HG02642 (cell line): ENCODE measurements at regions not wholly inside any gene's neighbourhood (a gene's known extent, or its start where the extent isn't known, plus 50 kb on each side); places are given as distances from the start of the nearest gene placed in this dataset.

Source experiments
- ATAC-seq: cut with Tn5 transposase; IDR thresholded peaks from one replicate; pipeline ENCODE4 v1.9.1; 2021; ENCODE audit warnings: mild to moderate bottlenecking; ENCODE audit not compliant: unreplicated experiment, poor library complexity

DNA sequence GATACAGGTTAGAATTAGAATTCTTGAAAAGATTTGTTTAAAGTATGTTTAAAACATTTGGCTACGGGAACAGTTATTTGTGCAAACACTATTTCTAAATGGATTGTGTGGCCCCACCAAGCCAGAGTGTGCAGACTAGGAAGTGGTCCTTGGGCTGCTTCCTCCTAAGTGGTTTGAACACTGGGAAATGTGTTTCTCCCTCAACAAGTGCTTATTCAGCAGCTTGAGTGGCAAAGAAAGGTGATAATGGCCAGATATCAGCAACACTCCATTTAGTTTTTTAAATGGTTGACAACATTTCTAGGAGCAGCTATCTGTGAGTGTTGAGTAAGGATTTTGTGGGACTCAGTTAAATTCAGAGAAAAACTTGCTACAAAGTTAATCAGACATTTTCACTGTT, 141.4 kb upstream of the LNX1 start:
- ATAC-seq: no peak

DNA sequence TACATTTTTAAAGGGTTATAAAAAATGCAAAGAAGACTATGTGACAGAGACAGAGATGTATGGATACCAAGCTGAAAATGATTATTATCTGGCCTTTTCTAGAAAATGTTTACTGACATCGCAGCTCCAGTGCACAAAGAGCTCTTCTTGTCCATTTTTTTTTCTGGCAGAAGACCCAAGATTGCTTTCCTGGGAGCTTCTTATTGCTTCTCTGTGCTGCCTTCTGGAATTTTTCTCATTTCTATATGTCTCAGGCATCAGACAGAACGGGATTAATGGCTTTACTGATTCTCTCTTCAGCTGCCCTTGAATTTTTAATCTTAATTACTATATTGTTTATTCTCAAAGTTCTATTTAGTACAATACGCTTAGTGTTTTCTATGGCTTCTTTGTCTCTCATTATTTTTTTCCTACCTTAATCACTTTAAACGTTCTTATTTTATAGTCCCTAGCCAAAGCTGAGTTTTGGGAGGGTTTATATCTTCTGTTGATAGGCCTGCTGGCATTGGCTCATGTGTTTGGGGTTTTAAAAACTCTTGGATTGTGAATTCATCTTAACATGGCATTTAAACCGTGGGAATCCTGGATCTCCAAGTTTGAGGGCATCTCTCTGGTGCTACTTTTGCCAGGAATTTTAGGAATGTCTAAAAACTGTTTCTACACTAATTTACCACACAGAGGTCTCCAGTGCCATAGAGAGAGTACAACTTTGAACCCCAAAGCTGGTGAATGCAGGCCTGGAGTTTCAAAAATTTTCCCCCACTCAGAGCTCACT, 138.9 kb upstream of the LNX1 start:
- ATAC-seq: no peak

DNA sequence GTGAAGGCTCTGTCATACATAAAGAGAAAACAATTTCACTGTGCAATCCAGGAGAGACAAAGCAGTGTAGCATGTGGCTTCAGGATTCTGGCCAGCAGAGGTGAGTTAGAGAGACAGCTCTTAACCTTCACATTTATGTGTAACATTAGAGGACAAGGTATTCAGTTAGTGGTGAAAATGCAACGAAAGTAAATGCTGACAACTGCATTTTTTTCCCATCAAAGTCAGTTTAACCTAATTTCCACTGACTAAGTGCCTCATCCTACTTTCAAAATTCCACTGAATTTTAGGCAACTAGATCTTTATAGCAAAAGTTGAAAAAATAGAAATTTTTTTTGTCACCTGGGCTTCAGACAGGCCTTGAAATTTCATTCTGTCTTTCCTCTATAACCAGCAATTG, 130.8 kb upstream of the LNX1 start:
- ATAC-seq: no peak

DNA sequence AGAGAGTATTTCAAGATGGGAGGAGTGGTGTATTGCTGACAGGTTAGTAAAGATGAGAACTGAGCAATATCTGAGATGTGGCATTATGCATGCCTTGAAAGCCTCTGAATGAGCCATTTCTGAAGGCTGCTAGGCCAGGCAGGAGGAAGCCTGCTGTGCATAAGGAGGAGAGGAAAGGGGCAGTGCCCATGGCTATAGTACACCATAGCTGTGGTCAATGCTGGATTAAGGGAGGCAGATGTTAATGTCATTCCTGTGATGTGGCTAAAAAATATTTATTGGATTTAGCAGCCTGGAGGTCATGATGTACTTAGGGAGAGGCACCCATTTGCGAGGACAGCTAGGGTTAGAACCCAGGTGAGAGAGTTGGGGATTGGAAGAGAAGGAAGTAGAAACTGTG, 130.0 kb upstream of the LNX1 start:
- no peak for ATAC-seq

DNA sequence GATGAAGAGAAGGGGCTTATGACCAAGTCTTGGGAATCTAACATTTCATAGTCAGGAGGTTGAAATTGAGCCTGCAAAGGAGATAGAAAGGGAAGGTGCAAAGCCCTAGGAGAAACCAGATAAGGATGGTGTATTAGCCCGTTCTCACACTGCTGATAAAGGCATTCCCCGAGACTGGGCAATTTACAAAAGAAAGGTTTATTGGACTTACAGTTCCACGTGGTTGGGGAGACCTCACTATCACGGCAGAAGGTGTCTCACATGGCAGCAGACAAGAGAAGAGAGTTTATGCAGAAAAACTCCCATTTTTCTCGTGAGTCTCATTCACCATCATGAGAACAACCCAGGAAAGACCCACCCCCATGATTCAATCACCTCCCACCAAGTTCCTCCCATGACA, 129.5 kb upstream of the LNX1 start:
- ATAC-seq: no peak

DNA sequence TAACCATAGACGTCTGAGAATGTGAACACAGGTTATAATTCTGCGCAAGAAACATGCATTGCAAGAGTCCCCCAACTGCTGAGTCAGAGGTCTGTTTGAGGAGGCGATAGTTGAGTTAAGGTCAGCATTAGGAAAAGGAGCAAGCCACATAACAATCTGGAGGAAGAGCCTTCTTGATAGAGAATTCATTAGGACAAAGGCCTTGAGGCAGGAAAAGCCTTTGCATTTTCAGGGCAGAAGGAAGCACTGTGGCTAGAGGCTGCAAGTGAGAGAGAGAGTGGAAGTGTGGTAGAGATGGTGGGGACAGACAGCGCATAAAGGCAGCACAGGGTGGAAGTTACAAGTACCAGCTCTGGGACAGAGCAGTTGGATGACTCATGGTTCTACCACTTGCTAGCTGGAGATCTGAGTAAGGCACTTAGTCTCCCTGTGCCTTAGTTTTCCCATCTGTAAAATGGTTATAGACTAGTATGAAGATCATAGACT, 125.8 kb upstream of the LNX1 start:
- ATAC-seq: no peak

DNA sequence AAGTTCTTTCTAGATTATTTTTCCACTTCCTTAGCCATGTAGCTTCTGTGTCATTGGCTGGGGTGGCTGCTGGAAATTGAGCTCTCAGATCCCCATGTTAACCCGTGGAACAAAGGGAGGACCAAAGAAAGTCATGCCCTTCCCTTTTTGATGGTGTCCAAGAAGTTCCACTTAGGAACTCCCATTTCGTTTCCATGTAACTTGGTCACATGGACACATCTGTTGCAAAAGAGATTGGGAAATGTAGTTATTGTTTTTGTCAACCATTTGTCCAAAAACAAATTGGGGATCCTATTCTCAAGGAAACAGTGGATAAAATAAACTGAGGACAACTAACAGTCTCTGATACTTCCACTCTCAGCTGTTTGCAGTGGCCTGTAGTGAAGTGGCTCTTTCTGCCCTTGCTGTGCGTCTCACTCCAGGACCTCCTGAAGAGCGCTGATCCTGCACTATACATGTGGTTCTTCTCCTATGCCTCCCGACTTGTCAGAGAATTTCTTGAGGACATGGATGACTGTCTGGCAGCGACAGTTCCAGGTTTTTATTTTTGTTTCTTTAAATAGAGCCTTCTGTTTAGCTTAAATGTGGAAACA, 125.3 kb upstream of the LNX1 start:
- ATAC-seq: no peak

DNA sequence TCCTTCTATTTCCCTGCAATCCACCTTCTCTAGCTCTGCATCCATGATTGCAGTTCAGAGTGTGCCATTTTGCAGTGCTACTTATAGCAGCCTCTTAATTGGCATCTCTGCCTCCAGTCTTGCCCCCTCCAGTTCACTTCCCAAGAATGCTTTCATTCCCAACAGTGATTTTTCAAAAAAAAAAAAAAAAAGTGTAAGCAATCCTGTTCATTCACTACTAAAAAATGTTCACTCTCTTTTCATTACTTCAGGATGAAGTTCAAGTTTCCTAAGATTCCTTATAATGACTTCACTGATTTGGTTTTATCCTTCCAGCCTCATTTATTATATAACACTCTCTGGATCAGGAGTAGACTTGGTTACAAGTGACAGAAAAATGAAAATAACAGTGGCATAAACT, 124.7 kb upstream of the LNX1 start:
- ATAC-seq: no peak

DNA sequence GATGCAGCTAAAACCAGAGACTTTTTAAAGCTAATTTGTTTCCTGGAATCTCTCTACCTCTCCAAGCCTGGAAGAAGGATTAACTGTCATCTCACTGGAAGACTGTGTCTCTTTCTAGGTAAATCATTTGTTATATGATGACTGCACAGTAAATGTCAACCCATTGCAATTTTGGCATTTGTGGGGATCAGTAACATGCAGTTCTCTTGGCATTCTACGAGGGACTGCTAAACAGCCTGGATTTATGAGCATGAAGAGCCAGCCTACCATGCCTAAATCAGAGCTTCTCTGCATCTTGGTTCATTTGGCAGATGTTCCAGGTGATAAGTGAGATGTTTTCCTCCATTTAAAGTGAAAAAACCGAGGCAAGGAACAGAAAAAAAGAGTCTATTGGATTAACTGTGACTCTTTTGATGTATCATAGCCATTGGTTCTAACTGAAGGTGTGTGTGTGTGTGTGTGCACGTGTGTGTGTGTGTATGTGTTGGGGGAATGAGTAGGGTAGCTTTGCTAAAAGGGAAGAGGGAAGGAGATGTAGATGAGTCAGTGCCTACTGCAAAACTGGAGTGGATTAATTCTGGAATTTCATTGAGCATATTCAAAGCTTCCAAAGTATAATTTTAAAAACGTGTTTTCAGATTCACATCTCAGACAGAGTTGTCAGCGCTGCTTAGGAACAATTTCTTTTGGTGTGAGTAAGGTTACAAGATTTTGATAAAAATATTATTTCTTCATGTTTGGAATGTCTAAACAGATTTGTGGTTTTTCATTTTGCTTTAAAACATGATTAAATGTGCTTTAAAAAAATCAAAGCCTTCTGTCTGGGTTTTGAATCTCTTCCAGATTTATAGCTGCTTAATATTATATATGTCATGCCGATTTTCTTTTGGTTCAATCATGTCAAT, 123.2 kb upstream of the LNX1 start:
- no peak for ATAC-seq

DNA sequence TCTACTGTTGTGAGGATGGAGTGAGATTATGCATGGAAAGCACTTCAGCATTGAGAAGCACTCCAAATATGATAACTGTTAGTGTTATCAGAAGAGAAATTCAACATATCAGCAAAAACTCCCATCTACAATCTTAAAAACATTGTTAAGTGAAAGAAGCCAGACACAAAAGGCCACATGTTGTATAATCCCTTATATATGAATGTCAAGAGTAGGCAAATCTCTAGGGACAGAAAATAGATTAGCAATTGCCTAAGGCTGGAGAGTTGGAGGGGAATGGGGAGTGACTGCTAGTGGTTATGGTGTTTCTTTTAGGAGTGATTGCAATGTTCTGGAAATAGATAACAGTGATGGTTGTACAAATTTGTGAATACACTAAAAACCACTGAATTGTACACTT, 122.5 kb upstream of the LNX1 start:
- no peak for ATAC-seq

DNA sequence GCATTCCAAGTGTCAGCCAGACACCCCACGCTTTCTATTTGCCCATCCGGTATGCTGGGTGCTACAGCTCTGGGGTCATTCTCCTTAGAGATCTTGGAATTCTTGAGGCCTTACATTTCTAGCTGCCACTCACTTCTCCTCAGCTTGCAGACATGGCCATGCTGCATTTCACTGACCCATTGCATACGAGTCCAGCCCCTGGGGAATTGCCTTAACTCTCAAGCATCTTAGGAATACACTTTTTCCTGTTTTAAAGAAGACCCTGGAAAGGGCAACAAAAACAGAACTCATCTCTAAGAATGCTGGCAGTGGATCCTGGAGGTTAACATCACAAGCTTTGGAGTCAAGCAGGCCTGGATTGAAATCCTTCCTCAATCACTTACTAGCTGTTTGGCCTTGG, 122.0 kb upstream of the LNX1 start:
- no peak for ATAC-seq

DNA sequence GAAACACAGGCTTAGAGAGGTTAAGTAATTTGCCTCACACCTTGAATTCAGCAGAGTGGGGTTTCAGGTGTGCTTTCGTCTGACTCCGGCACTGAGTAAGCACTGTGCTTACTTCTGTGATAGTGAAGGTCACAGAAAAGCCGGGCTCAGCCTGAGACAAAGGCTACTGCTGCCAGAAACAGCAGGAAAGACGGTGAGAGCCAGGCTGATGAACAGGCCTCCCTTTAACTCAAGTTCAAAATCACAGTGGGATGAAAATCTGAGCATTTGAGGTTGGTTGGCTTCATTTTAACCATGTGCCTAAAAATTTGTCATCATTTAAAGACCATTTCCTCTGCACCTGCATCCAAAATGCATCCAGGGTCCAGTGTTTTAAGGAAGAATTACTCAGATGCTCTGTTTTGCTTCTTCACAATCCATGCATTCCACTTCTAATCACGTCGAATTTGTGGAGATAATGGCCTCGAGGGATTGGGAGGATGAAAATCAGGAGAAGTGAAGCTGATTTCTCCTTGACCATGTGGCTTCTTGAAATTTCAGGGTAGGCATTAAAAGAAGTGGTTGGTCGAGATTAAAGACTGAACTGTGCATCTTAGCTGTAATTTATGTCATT, 121.2 kb upstream of the LNX1 start:
- ATAC-seq: no peak

DNA sequence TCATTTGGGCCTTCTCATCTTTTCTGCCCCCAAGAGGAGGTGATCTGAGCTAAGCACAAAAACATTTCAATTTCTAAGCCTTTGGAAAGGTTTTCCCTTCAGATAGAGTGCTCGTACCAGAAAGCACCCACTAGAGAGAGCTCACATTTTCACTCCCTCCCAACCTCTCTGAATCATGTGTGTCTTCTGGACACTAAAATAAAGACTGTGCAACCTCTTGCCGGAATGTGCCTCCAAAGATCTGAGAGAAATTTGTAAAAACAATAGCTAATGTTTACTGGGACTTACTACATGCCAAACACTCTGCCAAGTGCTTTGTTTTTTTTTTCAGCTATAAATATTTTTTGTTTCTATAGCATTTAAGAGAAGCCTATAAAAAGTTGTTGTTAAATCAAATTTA, 120.6 kb upstream of the LNX1 start:
- ATAC-seq: no peak

DNA sequence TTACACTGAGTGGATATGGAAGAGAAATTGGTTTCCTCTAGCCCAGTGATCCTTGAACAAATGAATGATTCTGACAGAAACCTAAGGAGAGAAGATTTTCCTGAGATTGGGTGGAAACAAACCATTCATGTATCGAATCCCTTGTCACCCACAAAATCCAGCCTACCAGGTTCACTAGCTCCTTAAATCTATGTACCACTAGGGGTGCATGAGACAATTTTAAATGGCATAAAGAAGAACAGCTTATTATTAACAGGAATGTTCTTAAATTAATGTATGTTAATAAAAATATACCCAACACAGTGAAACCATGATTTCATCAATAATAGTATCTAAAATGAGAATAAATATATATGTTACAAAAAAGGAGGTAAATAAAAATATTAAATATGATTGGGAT, 118.4 kb upstream of the LNX1 start:
- no peak for ATAC-seq

DNA sequence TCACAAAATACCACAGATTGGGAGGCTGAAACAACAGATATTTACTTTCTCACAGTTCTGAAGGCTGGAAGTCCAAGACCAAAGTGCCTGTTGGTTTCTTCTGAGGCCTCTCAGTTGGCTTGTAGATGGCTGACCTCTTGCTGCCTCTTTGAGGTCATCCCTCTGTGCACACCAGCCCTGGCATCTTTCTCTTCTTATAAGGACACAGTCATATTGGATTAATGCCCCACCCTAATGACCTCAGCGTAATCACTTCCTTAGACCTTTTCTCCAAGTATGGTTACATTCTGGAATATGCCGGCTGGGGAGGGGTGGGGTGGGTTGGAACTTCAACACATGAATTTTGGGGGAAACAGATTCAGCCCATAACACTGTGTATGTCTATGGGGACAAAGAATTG, 116.2 kb upstream of the LNX1 start:
- no peak for ATAC-seq

DNA sequence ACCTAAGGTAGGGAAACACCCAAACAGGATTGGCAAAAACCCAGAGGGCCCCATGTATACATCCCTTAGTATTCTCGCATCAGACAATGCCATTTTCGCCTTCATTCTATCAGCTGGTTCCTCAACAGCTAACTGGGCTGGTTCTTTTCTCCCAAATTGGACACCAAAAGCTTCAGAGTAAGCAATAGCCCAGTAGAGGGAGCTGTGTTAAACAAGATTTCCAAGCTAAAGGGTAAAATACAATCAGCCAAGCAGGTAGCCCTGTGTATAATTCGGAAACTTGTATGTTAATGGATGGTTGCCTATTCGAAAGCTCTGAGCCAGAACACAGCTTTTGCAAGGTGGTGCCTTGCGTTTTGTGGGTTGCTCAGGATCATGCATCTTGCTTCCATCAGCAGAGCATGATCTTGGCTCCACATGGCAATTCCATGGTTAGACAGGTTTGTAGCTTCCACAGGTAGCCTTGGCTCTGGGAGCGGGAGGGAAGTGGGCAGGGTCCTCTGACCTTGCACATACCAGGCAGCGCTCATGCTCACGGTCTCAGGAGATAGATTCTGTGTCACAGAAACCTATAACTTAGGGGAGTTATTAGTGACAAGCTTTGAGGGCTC, 115.2 kb upstream of the LNX1 start:
- ATAC-seq: peak; percentile 23

DNA sequence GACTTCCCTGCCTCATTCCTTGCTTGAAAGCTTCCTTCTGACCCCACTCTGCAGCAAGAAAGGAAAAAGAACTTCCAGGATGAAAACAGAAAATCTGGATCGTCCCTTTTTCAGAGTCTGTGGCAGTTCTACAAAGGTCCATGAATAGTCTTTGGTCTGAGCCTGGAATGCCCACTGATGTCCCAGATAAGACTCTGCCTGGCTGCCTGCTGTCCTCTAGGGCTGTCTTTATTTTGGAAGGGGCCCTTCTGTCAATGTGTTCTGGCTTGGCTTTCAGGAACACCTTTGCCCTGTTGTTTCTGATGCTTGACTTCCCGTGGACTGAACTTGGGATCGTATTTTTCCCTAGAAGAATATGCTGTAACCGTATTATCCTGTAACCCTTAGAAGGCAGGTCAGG, 114.7 kb upstream of the LNX1 start:
- no peak for ATAC-seq

DNA sequence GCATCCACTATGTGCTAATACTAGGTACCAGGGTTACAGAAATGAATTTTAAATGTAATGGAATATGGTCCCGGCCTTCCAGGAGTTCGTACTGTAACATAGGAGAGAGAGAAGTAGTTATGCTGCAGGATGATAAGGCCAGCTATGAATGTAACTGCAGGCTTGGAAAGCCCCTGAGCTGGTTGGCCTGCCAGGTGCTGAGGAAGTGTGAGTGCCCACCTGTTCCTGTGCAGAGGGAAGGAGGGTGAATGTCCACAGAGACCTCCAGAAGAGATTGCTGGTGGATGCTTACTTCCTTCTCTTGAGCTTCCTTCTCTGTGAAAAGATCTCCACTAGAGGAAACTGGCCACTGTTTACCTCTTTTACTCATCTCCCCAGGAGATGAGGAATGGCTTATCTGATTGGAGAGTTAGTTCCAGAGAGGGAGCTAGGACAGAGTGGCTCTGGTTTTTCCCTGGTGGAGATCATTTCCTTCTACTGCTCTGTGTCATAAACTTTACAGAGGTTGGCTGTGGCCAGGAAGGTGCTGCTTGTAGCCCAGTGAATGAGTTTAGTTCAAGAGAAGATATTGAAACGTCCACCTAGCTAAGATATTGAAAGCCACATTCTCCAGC, 114.0 kb upstream of the LNX1 start:
- peak; percentile 38 for ATAC-seq

DNA sequence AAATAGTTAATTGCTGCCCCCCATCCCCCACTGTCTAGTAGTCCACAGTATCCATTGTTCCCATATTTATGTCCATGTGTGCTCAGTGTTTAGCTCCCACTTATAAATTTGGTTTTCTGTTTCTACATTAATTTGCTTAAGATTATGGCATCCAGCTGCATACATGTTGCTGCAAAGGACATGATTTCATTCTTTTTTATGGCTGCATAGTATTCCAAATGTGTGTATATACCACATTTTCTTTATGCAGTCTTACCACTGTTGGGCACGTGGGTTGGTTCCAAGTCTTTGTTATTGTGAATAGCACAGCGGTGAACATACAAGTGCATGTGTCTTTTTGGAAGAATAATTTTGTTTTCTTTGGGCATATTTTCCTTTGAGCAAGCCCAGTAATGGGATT, 113.0 kb upstream of the LNX1 start:
- no peak for ATAC-seq

DNA sequence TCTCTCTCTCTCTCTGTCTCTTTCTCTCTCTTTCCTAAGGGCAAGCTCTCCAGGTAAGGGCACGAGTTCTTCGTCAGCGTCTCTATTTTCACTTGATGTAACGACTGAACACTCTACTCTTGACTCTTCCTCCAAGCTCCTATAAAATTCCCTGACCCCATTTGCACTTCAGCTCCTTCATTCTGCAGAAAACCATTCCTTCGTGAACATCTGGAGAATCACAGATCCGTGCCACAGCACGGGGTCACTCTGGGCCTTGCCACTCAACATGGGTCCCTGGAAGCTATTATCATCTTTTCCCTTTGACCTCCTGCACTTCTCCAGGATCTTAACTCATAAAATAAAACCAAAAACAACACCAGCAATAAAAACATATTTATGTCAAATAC, 112.0 kb upstream of the LNX1 start:
- ATAC-seq: no peak
